WTC11 (cell line): ENCODE measurements at regions not wholly inside any gene's neighbourhood (a gene's known extent, or its start where the extent isn't known, plus 50 kb on each side); places are given as distances from the start of the nearest gene placed in this dataset.
"Not testable (repeated sequence)": the region's sequence is repeated elsewhere in the genome, so short reads cannot be mapped to it uniquely, and the experiment has no call there.

Experiments used
- ATAC-seq: fragments of 200-7000 bp; cut with Tn5 transposase; 2 replicates; pipeline ENCODE4 v1.10.0; 2021; ENCODE audit warnings: mild to moderate bottlenecking, moderate library complexity
- CTCF ChIA-PET: fragments of 300-600 bp; sonication (Branson Sonifier 250); formaldehyde crosslinking; loops from one replicate; lab custom pipeline; 2021; ENCODE audit warnings: antibody characterized with exemption; lab: Charles Lee
- POLR2A ChIA-PET: fragments of 350-600 bp; sonication (Branson Sonifier 250); formaldehyde crosslinking; loops from one replicate; lab custom pipeline; 2021; ENCODE audit warnings: antibody characterized with exemption; lab: Charles Lee
- DNase-seq: peaks from one replicate; pipeline ENCODE4 v3.0.0; 2021; ENCODE audit warnings: low spot score
- H3K27ac Mint-ChIP-seq: 2 replicates; pipeline ENCODE4 v1.8.0; 2021; ENCODE audit warnings: mixed read lengths
- H3K27me3 Mint-ChIP-seq: 2 replicates; pipeline ENCODE4 v1.8.0; 2021; ENCODE audit warnings: low read depth, mild to moderate bottlenecking, moderate library complexity, mixed read lengths
- H3K36me3 Mint-ChIP-seq: 2 replicates; pipeline ENCODE4 v1.8.0; 2021; ENCODE audit warnings: mixed read lengths
- H3K4me1 Mint-ChIP-seq: 2 replicates; pipeline ENCODE4 v1.8.0; 2022; ENCODE audit warnings: mixed read lengths
- H3K4me3 Mint-ChIP-seq: 2 replicates; pipeline ENCODE4 v1.8.0; 2021; ENCODE audit warnings: mild to moderate bottlenecking, moderate library complexity, mixed read lengths
- H3K9me3 Mint-ChIP-seq: 2 replicates; pipeline ENCODE4 v1.8.0; 2021; ENCODE audit warnings: mixed read lengths
- FOXK1 ChIP-seq: sonication (generic); formaldehyde crosslinking; IDR thresholded peaks from 2 replicates; pipeline ENCODE4 v1.8.0; 2022; ENCODE audit warnings: mild to moderate bottlenecking, moderate library complexity, missing genetic modification reagents
- FOXP1 ChIP-seq: sonication (generic); formaldehyde crosslinking; IDR thresholded peaks from 2 replicates; pipeline ENCODE4 v1.8.0; 2022; ENCODE audit warnings: missing genetic modification reagents, mild to moderate bottlenecking, moderate library complexity, borderline replicate concordance
- JUN ChIP-seq: sonication (generic); formaldehyde crosslinking; IDR thresholded peaks from 2 replicates; pipeline ENCODE4 v1.8.0; 2023; ENCODE audit warnings: mild to moderate bottlenecking, missing genetic modification reagents
- MYBL2 ChIP-seq: sonication (generic); formaldehyde crosslinking; IDR thresholded peaks from 2 replicates; pipeline ENCODE4 v1.8.1; 2023; ENCODE audit warnings: mild to moderate bottlenecking, moderate library complexity, missing genetic modification reagents
- SMAD4 ChIP-seq: sonication (generic); formaldehyde crosslinking; IDR thresholded peaks from 2 replicates; pipeline ENCODE4 v1.8.0; 2022; ENCODE audit warnings: mild to moderate bottlenecking, missing genetic modification reagents
- SP1 ChIP-seq: sonication (generic); formaldehyde crosslinking; conservative IDR thresholded peaks from 2 replicates; pipeline ENCODE4 v1.8.1; 2022; ENCODE audit warnings: missing genetic modification reagents
- TEAD4 ChIP-seq: sonication (generic); formaldehyde crosslinking; IDR thresholded peaks from 2 replicates; pipeline ENCODE4 v1.8.0; 2022; ENCODE audit warnings: mild to moderate bottlenecking, missing genetic modification reagents
- TP53 ChIP-seq: sonication (generic); formaldehyde crosslinking; IDR thresholded peaks from 2 replicates; pipeline ENCODE4 v1.8.1; 2023; ENCODE audit warnings: mild to moderate bottlenecking, missing genetic modification reagents
- ZNF263 ChIP-seq: sonication (generic); formaldehyde crosslinking; IDR thresholded peaks from 2 replicates; pipeline ENCODE4 v1.8.1; 2022; ENCODE audit warnings: low read depth, mild to moderate bottlenecking, moderate library complexity, missing genetic modification reagents
- TF ChIP-seq, protein P1 (sequence below): sonication (generic); formaldehyde crosslinking; IDR thresholded peaks from 2 replicates; pipeline ENCODE4 v1.8.0; 2022; ENCODE audit warnings: mild to moderate bottlenecking, missing genetic modification reagents
- TF ChIP-seq, protein P2 (sequence below): sonication (generic); formaldehyde crosslinking; IDR thresholded peaks from 2 replicates; pipeline ENCODE4 v1.8.0; 2023; ENCODE audit warnings: missing genetic modification reagents, mild to moderate bottlenecking, borderline replicate concordance
- TF ChIP-seq, protein P3 (sequence below): sonication (generic); formaldehyde crosslinking; IDR thresholded peaks from 2 replicates; pipeline ENCODE4 v1.8.1; 2023; ENCODE audit warnings: mild to moderate bottlenecking, missing genetic modification reagents
- TF ChIP-seq, protein P4 (sequence below): sonication (generic); formaldehyde crosslinking; IDR thresholded peaks from 2 replicates; pipeline ENCODE4 v1.8.1; 2023; ENCODE audit warnings: mild to moderate bottlenecking, moderate library complexity, missing genetic modification reagents
- TF ChIP-seq, protein P5 (sequence below): sonication (generic); formaldehyde crosslinking; IDR thresholded peaks from 2 replicates; pipeline ENCODE4 v1.8.0; 2022; ENCODE audit warnings: mild to moderate bottlenecking, missing genetic modification reagents

DNA sequence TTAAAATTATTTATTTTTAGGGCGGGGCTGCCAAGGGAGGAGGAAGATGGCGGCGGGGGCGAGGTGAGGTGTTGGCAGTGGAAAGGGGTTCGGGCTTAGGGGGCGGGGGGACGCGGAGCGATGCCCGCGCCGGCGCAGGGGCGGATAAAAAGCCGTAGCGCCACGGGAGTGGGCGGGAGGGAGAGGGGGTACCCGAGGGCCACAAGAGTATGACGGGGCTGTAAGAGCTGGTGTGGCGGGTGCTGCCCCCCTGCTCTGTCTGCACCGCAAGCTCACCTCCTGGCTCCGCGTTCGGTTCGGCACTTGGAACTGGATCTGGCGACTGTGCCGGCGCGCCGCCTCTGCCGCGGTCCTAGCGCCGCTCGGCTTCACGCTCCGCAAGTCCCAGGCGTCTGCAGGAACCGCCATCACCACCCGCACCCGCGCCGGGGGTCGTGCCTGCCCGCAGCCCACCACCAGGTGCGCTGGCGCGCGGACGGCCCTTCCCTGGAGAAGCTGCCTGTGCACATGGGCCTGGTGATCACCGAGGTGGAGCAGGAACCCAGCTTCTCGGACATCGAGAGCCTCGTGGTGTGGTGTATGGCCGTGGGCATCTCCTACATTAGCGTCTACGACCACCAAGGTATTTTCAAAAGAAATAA lies 265.2 kb upstream of the SGCG start:
- TF ChIP-seq, protein P1, sequence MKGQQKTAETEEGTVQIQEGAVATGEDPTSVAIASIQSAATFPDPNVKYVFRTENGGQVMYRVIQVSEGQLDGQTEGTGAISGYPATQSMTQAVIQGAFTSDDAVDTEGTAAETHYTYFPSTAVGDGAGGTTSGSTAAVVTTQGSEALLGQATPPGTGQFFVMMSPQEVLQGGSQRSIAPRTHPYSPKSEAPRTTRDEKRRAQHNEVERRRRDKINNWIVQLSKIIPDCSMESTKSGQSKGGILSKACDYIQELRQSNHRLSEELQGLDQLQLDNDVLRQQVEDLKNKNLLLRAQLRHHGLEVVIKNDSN (CRISPR knock-in tag) = peak; percentile 36; the same call in 1 of the 2 replicates
- no peak for TF ChIP-seq TEAD4
- peak; percentile 55; the same call in 1 of the 2 replicates for TF ChIP-seq FOXK1 (CRISPR knock-in tag)
- TF ChIP-seq ZNF263 (CRISPR knock-in tag) = no peak
- no peak for TF ChIP-seq TP53
- TF ChIP-seq, protein P2, sequence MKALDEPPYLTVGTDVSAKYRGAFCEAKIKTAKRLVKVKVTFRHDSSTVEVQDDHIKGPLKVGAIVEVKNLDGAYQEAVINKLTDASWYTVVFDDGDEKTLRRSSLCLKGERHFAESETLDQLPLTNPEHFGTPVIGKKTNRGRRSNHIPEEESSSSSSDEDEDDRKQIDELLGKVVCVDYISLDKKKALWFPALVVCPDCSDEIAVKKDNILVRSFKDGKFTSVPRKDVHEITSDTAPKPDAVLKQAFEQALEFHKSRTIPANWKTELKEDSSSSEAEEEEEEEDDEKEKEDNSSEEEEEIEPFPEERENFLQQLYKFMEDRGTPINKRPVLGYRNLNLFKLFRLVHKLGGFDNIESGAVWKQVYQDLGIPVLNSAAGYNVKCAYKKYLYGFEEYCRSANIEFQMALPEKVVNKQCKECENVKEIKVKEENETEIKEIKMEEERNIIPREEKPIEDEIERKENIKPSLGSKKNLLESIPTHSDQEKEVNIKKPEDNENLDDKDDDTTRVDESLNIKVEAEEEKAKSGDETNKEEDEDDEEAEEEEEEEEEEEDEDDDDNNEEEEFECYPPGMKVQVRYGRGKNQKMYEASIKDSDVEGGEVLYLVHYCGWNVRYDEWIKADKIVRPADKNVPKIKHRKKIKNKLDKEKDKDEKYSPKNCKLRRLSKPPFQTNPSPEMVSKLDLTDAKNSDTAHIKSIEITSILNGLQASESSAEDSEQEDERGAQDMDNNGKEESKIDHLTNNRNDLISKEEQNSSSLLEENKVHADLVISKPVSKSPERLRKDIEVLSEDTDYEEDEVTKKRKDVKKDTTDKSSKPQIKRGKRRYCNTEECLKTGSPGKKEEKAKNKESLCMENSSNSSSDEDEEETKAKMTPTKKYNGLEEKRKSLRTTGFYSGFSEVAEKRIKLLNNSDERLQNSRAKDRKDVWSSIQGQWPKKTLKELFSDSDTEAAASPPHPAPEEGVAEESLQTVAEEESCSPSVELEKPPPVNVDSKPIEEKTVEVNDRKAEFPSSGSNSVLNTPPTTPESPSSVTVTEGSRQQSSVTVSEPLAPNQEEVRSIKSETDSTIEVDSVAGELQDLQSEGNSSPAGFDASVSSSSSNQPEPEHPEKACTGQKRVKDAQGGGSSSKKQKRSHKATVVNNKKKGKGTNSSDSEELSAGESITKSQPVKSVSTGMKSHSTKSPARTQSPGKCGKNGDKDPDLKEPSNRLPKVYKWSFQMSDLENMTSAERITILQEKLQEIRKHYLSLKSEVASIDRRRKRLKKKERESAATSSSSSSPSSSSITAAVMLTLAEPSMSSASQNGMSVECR (CRISPR knock-in tag) = peak; percentile 47; the same call in 1 of the 2 replicates
- TF ChIP-seq, protein P3, sequence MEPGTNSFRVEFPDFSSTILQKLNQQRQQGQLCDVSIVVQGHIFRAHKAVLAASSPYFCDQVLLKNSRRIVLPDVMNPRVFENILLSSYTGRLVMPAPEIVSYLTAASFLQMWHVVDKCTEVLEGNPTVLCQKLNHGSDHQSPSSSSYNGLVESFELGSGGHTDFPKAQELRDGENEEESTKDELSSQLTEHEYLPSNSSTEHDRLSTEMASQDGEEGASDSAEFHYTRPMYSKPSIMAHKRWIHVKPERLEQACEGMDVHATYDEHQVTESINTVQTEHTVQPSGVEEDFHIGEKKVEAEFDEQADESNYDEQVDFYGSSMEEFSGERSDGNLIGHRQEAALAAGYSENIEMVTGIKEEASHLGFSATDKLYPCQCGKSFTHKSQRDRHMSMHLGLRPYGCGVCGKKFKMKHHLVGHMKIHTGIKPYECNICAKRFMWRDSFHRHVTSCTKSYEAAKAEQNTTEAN = 0 out of 2 replicates have a peak, but pooled peaks have one; percentile 57
- TF ChIP-seq JUN (CRISPR knock-in tag) = 0 out of 2 replicates have a peak, but pooled peaks have one; percentile 19
- peak; percentile 51 for TF ChIP-seq SP1 (CRISPR knock-in tag)
- TF ChIP-seq, protein P4, sequence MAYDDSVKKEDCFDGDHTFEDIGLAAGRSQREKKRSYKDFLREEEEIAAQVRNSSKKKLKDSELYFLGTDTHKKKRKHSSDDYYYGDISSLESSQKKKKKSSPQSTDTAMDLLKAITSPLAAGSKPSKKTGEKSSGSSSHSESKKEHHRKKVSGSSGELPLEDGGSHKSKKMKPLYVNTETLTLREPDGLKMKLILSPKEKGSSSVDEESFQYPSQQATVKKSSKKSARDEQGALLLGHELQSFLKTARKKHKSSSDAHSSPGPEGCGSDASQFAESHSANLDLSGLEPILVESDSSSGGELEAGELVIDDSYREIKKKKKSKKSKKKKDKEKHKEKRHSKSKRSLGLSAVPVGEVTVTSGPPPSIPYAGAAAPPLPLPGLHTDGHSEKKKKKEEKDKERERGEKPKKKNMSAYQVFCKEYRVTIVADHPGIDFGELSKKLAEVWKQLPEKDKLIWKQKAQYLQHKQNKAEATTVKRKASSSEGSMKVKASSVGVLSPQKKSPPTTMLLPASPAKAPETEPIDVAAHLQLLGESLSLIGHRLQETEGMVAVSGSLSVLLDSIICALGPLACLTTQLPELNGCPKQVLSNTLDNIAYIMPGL (CRISPR knock-in tag) = 0 out of 2 replicates have a peak, but pooled peaks have one; percentile 55
- TF ChIP-seq FOXP1 = peak; percentile 58; the same call in 1 of the 2 replicates
- TF ChIP-seq SMAD4 (CRISPR knock-in tag) = 0 out of 2 replicates have a peak, but pooled peaks have one; percentile 22
- TF ChIP-seq MYBL2 (CRISPR knock-in tag) = 0 out of 2 replicates have a peak, but pooled peaks have one; percentile 37
- TF ChIP-seq, protein P5, sequence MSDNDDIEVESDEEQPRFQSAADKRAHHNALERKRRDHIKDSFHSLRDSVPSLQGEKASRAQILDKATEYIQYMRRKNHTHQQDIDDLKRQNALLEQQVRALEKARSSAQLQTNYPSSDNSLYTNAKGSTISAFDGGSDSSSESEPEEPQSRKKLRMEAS (CRISPR knock-in tag) = peak; percentile 72; the same call in 1 of the 2 replicates
- peak overlapping the region; percentile 85 for H3K4me3 Mint-ChIP-seq
- H3K4me1 Mint-ChIP-seq = peaks cover 22% of the 10 kb centered on the region
- ChIA-PET POLR2A (no interaction called here), CTCF (interaction anchor here (0.7 to 1.2 kb wide), 4 partner anchors 11 to 107 kb away, joined by 3 to 6 read pairs (median 3); no protein-coding TSS in a partner anchor)
- DNase-seq (peak; percentile 78), ATAC-seq (peak; percentile 91)
- no peaks in the 10 kb centered on the region for H3K27me3 Mint-ChIP-seq
- peaks cover 5% of the 10 kb centered on the region; the same call in 1 of the 2 replicates for H3K36me3 Mint-ChIP-seq
- H3K27ac Mint-ChIP-seq = peak overlapping the region; percentile 28; the same call in 1 of the 2 replicates
- H3K9me3 Mint-ChIP-seq = no peaks in the 10 kb centered on the region; the same call in 1 of the 2 replicates

DNA sequence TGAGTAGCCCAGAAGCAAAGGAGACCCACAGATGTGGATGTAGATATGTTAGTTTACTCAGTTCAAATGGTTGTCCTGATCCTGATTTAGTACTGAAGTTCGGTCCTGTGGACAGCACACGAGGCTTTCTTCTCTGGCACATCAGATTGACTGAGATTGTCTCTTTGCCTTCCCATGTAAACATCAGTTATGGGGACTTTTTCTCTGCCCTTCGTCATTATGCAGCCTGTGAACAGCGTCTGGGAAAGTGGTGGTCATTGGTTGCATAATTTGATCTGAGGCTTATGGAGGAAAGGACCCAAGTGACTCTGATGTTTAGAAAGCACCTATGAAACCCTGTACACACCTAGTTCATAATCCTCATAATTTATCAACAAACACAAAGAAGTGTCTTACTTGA lies 264.5 kb upstream of the SGCG start:
- Mint-ChIP-seq H3K4me3 (peak overlapping the region; percentile 85), H3K27ac (0 out of 2 replicates have a peak overlapping the region, but pooled peaks have one; percentile 28)
- CTCF ChIA-PET = interaction anchor here (1.2 kb wide), 1 partner anchor 11 kb away, joined by 6 read pairs; no protein-coding TSS in a partner anchor

More for the DNA sequence above, 264.5 kb upstream of the SGCG start:
- ATAC-seq, DNase-seq, H3K9me3 Mint-ChIP-seq, H3K36me3 Mint-ChIP-seq, H3K27me3 Mint-ChIP-seq, POLR2A ChIA-PET: not testable (repeated sequence)
- peaks cover 23% of the 10 kb centered on the region for H3K4me1 Mint-ChIP-seq
